ENCODE measurements at regions not wholly inside any gene's neighbourhood (a gene's known extent, or its start where the extent isn't known, plus 50 kb on each side); places are given as distances from the start of the nearest gene placed in this dataset.
"Not testable (repeated sequence)": the region's sequence is repeated elsewhere in the genome, so short reads cannot be mapped to it uniquely, and the experiment has no call there.

- peaks cover 0 to 3% of the 10 kb centered on the region in 2 donors for H3K9me3 Mint-ChIP-seq
- H3K27ac Mint-ChIP-seq: no peak overlapping the region
- ATAC-seq (replicated peaks) (no peak), DNase-seq (no peak)
- H3K4me3 Mint-ChIP-seq: no peak overlapping the region
- no peaks in the 10 kb centered on the region for H3K27me3 Mint-ChIP-seq
- H3K4me1 Mint-ChIP-seq: no peaks in the 10 kb centered on the region
- no peaks in the 10 kb centered on the region for H3K36me3 Mint-ChIP-seq
Observed at GRCh38 chr5:12570688-12571087, 666.4 kb upstream of the CTNND2 start.

- Mint-ChIP-seq H3K27me3 (no peaks in the 10 kb centered on the region), H3K4me1 (no peaks in the 10 kb centered on the region), H3K9me3 (peaks cover 0 to 10% of the 10 kb centered on the region in 2 donors), H3K4me3 (no peak overlapping the region), H3K27ac (no peak overlapping the region), H3K36me3 (no peaks in the 10 kb centered on the region)
- DNase-seq (no peak), ATAC-seq (replicated peaks) (no peak)
Observed at GRCh38 chr5:12566441-12566840, 662.2 kb upstream of the CTNND2 start.

DNA sequence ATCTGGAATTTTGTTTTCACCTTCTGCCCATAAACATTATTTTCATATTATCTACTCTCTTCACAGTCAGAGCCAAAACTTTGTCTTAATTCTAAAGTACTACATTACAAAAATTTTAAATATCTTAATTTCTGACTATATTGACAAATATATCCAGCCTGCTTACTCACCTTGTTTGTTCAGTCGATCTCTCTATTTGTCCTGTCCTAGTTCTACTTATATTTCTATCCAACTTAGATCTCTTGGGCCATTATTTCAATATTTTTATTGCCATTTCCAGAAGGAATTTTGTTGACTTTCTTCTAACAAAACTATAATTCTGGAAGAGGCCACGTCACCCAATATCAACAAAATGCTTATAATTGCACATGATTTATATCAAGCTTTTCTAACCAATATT, 652.8 kb upstream of the CTNND2 start:
- no peaks in the 10 kb centered on the region for H3K27me3 Mint-ChIP-seq
- H3K9me3 Mint-ChIP-seq: peaks cover 0 to 3% of the 10 kb centered on the region in 2 donors
- H3K27ac Mint-ChIP-seq: no peak overlapping the region
- no peak for ATAC-seq (replicated peaks)
- no peaks in the 10 kb centered on the region for H3K36me3 Mint-ChIP-seq
- DNase-seq: no peak
- H3K4me1 Mint-ChIP-seq: no peaks in the 10 kb centered on the region
- H3K4me3 Mint-ChIP-seq: no peak overlapping the region

DNA sequence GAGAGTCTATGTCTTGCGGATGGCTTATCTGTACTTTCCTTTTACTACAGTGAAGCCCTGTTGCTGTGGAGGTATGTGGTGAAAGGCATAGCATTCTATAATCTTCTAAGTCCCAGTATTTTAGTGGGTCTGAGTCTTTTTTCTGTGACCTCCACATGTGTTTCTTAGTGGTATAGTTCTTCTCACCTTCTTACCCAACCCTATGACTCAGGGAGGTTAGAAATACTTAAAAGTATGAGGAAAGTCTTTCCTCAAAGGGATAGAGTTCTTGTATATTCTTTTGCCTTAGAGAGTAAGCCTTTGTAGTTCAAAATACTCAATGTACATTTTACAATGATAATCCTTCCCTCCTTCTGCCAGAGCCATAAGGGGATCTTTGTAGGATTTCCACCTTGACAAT, 621.9 kb upstream of the CTNND2 start:
- DNase-seq (no peak), ATAC-seq (replicated peaks) (no peak)
- H3K4me3 Mint-ChIP-seq: no peak overlapping the region
- H3K9me3 Mint-ChIP-seq: no peaks in the 10 kb centered on the region
- H3K27me3 Mint-ChIP-seq: no peaks in the 10 kb centered on the region
- no peak overlapping the region for H3K27ac Mint-ChIP-seq
- no peaks in the 10 kb centered on the region for H3K36me3 Mint-ChIP-seq
- no peaks in the 10 kb centered on the region for H3K4me1 Mint-ChIP-seq

GRCh38 chr5:12522116-12522515, 617.9 kb upstream of the CTNND2 start:
- Mint-ChIP-seq H3K9me3 (peaks cover 7 to 9% of the 10 kb centered on the region in 2 donors), H3K27me3 (no peaks in the 10 kb centered on the region), H3K4me1 (no peaks in the 10 kb centered on the region), H3K4me3 (no peak overlapping the region), H3K36me3 (no peaks in the 10 kb centered on the region), H3K27ac (no peak overlapping the region)
- ATAC-seq (replicated peaks) (no peak), DNase-seq (no peak)

GRCh38 chr5:12504983-12505382, 600.7 kb upstream of the CTNND2 start:
- DNase-seq; H3K27me3 Mint-ChIP-seq; H3K4me3 Mint-ChIP-seq; H3K27ac Mint-ChIP-seq; H3K4me1 Mint-ChIP-seq; ATAC-seq (replicated peaks); H3K36me3 Mint-ChIP-seq: not testable (repeated sequence)
- H3K9me3 Mint-ChIP-seq: peaks cover 12 to 16% of the 10 kb centered on the region in 2 donors

- DNase-seq (no peak), ATAC-seq (replicated peaks) (no peak)
- peaks cover 13 to 21% of the 10 kb centered on the region in 2 donors for H3K9me3 Mint-ChIP-seq
- H3K27me3 Mint-ChIP-seq: no peaks in the 10 kb centered on the region
- H3K36me3 Mint-ChIP-seq: no peaks in the 10 kb centered on the region
- no peak overlapping the region for H3K4me3 Mint-ChIP-seq
- no peak overlapping the region for H3K27ac Mint-ChIP-seq
- H3K4me1 Mint-ChIP-seq: no peaks in the 10 kb centered on the region
Observed at GRCh38 chr5:12488161-12488560, 583.9 kb upstream of the CTNND2 start.

GRCh38 chr5:12480487-12480886, 576.2 kb upstream of the CTNND2 start:
- Mint-ChIP-seq H3K4me1 (no peaks in the 10 kb centered on the region), H3K27ac (no peak overlapping the region), H3K4me3 (no peak overlapping the region), H3K27me3 (no peaks in the 10 kb centered on the region), H3K9me3 (peaks cover 10% of the 10 kb centered on the region in 2 donors), H3K36me3 (no peaks in the 10 kb centered on the region)
- ATAC-seq (replicated peaks): no peak
- DNase-seq: no peak

DNA sequence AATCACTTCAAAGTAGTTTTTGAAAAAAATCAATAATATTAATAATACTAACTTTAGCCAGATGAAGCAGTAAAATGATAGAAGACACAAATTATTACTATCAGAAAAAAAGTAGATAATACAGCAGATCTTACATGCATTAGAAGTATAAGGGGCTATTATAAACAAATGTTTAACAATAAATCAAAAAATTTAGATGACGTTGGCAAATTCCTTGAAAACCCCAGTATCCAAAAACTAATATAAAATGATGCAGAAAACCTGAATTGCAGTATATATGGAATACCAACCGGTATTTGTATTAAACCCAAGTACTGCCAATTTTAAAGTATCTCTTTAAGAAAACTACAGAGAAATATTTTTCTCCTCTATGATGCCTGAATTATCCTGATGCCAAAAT, 573.3 kb upstream of the CTNND2 start:
- no peak for ATAC-seq (replicated peaks)
- H3K27me3 Mint-ChIP-seq: no peaks in the 10 kb centered on the region
- no peak for DNase-seq
- peaks cover 6% of the 10 kb centered on the region in 2 donors for H3K9me3 Mint-ChIP-seq
- no peak overlapping the region for H3K27ac Mint-ChIP-seq
- no peaks in the 10 kb centered on the region for H3K36me3 Mint-ChIP-seq
- H3K4me1 Mint-ChIP-seq: no peaks in the 10 kb centered on the region
- no peak overlapping the region for H3K4me3 Mint-ChIP-seq

DNA sequence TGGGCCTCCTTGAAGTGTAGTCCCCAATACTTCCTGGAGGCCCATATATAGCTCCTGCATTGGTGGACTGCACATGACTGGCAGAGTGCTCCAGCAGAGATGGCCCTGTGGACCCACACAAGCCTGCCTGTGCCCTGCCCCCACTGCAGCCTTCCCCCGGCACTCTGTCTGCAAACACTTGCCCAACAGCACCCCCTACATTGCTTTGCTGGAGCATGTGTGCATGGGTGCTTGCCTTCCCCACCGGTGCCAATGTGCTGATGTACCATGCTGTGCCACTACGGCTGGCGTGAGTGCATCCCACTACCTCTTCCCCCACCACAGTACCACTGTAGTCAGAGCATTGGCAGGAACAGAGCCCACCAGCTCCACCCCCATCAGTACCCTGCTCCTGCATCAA, 563.6 kb upstream of the CTNND2 start:
- DNase-seq (no peak), ATAC-seq (replicated peaks) (no peak)
- Mint-ChIP-seq H3K4me1 (no peaks in the 10 kb centered on the region), H3K4me3 (no peak overlapping the region), H3K27ac (no peak overlapping the region), H3K27me3 (no peaks in the 10 kb centered on the region), H3K36me3 (no peaks in the 10 kb centered on the region), H3K9me3 (peaks cover 13 to 24% of the 10 kb centered on the region in 2 donors)

DNA sequence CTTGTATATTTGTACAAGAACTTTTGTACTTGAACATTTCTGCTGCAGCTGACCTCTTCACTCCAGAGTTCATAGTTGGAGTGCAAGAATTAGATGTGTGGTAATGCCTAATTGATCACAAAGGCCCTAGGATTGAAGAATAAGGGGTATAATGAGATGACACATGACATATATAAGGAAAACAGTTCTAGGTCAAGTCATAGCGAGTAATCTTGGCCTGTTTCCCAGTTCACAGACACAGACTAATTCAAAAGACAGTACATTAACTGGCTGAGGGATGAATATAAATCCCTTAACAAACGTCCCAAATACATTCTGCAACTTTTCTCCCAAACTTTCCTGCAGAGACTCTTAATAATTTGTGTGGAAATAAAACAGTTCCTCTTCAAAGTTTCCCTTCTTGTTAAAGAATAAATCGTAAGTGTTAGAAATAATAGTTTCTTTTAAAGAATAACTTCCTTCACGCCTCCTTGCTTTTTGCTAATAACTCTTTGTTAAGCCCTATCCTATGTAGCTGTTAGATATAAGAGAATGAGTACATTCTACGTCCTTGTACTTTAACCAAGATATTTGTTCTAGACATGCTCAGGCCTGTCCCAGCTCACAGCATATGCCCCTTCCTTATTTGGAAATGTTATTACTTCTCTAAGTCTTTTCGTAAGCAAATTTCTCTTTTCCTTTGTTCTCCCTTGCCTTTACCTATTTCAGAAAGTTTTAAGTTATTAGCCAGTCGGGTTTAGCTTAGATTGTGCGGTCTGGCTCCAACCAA, 556.4 kb upstream of the CTNND2 start:
- peaks cover 0 to 7% of the 10 kb centered on the region in 2 donors for H3K9me3 Mint-ChIP-seq
- H3K4me3 Mint-ChIP-seq: no peak overlapping the region
- H3K36me3 Mint-ChIP-seq: no peaks in the 10 kb centered on the region
- H3K4me1 Mint-ChIP-seq: no peaks in the 10 kb centered on the region
- H3K27me3 Mint-ChIP-seq: no peaks in the 10 kb centered on the region
- ATAC-seq (replicated peaks) (no peak), DNase-seq (no peak)
- H3K27ac Mint-ChIP-seq: no peak overlapping the region

GRCh38 chr5:12459326-12459725, 555.1 kb upstream of the CTNND2 start:
- no peaks in the 10 kb centered on the region for H3K27me3 Mint-ChIP-seq
- H3K4me1 Mint-ChIP-seq: no peaks in the 10 kb centered on the region
- no peak overlapping the region for H3K4me3 Mint-ChIP-seq
- H3K36me3 Mint-ChIP-seq: no peaks in the 10 kb centered on the region
- ATAC-seq (replicated peaks): no peak
- peaks cover 0 to 7% of the 10 kb centered on the region in 2 donors for H3K9me3 Mint-ChIP-seq
- no peak overlapping the region for H3K27ac Mint-ChIP-seq
- DNase-seq: no peak

DNA sequence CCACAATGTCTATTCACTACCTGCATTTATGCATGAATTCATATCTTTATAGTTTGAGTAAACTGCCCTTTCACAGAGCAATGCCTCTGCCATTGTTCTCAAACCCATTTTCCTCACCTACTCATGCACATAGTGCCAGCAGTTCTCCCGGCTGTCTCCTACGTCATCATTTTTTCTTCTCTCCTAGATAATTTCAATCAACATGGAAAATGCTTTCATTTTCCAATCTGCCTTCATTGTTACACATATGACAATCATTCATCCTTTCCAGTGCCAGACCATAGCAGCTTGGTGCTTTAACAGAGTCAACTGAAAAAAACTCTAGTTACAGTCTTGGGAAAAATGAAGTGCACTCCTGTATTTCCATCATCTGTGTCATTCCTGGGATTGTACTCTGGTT, 514.8 kb upstream of the CTNND2 start:
- DNase-seq: no peak
- H3K27me3 Mint-ChIP-seq: no peaks in the 10 kb centered on the region
- H3K4me1 Mint-ChIP-seq: no peaks in the 10 kb centered on the region
- no peak overlapping the region for H3K4me3 Mint-ChIP-seq
- no peak overlapping the region for H3K27ac Mint-ChIP-seq
- no peak for ATAC-seq (replicated peaks)
- H3K36me3 Mint-ChIP-seq: no peaks in the 10 kb centered on the region
- peaks cover 0 to 4% of the 10 kb centered on the region in 2 donors for H3K9me3 Mint-ChIP-seq

DNA sequence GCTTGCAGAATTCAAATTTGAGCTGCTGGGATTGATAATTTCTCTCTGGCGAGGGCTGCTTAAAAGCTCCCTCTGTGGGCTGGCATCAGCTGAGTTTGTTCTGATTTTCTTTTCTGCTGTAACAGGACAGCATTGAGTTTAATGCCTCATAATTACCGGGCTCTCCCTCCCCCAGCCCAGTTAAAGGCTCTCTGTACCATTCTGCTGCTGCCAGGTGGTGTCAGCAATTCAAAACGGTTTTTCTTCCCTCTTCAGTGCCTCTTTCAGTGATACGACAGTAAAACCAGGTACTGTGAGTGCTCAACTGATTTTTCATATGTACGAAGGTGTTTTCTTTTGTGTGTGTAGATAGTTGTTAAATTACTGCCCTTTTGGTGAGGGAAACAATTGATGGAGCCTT, 509.3 kb upstream of the CTNND2 start:
- ATAC-seq (replicated peaks) (no peak), DNase-seq (no peak)
- H3K27ac Mint-ChIP-seq: no peak overlapping the region
- H3K4me3 Mint-ChIP-seq: no peak overlapping the region
- no peaks in the 10 kb centered on the region for H3K4me1 Mint-ChIP-seq
- no peaks in the 10 kb centered on the region for H3K27me3 Mint-ChIP-seq
- peaks cover 0 to 5% of the 10 kb centered on the region in 2 donors for H3K9me3 Mint-ChIP-seq
- H3K36me3 Mint-ChIP-seq: no peaks in the 10 kb centered on the region

DNA sequence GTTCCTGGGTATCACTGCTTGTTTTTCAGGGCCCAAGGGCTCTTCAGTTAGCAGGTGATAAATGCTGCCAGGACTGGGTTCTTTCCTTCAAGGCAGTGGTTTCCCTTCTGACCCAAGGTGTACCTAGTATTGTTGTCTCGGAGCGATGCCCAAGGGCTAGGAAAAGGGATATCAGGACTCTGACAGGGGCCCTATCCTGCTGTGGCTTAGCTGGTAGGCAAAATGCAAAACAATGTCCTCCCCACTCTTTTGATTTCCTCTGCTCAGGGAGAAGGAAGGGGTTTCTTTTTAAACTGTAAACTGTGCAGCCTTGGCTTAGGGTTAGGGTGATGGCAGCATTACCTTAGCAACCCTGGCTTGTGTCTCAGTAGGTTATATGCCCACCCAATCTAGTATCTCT, 508.8 kb upstream of the CTNND2 start:
- no peak overlapping the region for H3K4me3 Mint-ChIP-seq
- ATAC-seq (replicated peaks): no peak
- DNase-seq: no peak
- no peaks in the 10 kb centered on the region for H3K36me3 Mint-ChIP-seq
- no peaks in the 10 kb centered on the region for H3K27me3 Mint-ChIP-seq
- no peak overlapping the region for H3K27ac Mint-ChIP-seq
- H3K4me1 Mint-ChIP-seq: no peaks in the 10 kb centered on the region
- H3K9me3 Mint-ChIP-seq: peaks cover 2 to 5% of the 10 kb centered on the region in 2 donors
